G401 (cell line): ENCODE measurements at regions not wholly inside any gene's neighbourhood (a gene's known extent, or its start where the extent isn't known, plus 50 kb on each side); places are given as distances from the start of the nearest gene placed in this dataset.
"Not testable (repeated sequence)": the region's sequence is repeated elsewhere in the genome, so short reads cannot be mapped to it uniquely, and the experiment has no call there.

Experiments
- DNase-seq: peaks from one replicate; pipeline ENCODE4 v3.0.0-alpha.2; 2015; ENCODE audit warnings: low spot score
- in situ Hi-C: cut with HindIII; loops from 2 replicates; pipeline ENCODE4 v1.10.0; 2016; ENCODE audit warnings: low sequenced_read_pairs, mixed read lengths

DNA sequence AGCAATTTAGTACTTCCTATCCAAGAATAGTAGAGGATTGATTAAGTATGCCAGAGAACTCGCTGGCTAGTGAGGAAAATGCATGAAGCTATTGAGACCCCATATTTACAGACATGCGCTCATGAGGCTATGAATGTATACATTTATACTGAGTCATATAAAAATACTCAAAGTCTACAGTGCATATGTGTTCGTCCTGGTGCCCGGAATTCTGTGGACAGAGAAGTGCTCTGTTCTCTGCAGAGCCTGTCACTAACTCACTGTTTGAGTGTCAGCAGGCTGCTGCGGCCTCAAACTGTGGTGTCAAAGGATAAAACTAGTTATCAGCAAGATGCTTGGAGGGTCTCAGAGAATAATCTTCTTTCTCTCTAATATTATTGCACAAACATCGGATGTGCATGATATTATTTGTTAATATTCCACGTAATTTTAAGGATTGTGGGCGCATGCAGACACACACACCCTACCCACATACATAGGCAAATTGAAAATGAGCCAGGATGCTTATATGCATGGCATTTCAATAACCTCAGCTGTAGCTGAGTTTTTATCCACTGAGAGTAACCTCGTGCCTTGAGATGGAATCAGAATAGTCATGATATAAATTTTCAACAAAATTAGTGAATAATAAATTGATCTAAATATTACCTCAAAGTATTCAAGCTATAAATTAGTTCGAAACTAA, 50.0 kb upstream of the TSC22D2 start:
- in situ Hi-C loops, result no loop called here
- no peak for DNase-seq

- in situ Hi-C loops, result no loop called here
These were observed 51.0 kb upstream of the TSC22D2 start for GRCh38 chr3:150357140-150357539.

DNA sequence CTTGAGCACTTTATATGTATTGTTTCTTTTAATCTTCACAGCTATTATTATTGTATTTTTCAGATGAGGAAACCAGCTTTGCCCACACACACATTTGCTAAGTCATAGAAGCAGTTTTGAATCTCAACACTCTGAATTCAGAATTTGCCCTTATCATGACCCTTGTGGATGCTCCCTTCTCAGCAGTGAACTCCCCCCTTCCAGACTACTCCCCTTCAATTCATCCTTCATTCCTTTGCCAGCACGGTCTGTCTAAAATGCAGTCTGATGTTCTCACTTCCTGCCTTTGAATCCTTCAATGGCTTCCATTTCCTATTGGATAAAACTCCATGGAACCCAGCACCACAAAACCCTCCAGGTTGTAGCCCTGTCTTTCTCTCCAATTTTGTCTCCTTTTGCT, 52.5 kb upstream of the TSC22D2 start:
- no peak for DNase-seq
- in situ Hi-C loops, result no loop called here

More at GRCh38 chr3:150357140-150357539, 51.0 kb upstream of the TSC22D2 start:
- DNase-seq, result no peak

DNA sequence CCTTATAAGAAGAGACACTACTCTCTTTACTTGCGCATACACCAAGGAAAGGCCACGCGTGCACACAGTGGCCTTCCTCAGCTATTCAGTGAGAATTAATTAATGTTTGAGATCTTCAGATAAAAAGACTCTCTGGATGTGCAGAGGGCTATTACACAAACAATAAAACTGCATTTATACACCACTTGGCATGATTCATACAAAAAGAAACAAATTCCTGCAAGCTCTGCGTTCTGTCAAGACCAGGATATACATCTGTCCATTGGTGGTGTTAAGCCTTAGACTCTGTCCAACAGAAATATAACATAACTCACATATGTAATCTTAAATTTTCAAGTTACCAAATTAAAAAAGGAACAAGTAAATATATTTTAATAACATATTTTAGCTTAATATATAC, 55.2 kb upstream of the TSC22D2 start:
- in situ Hi-C loops, result no loop called here
- DNase-seq, result no peak

- in situ Hi-C loops, result no loop called here
- no peak for DNase-seq
These were observed 56.7 kb upstream of the TSC22D2 start for GRCh38 chr3:150351398-150351797.

GRCh38 chr3:150349314-150350097, 58.6 kb upstream of the TSC22D2 start:
- in situ Hi-C loops, result no loop called here
- peak; percentile 30 for DNase-seq

GRCh38 chr3:150348500-150348899, 59.6 kb upstream of the TSC22D2 start:
- in situ Hi-C loops, result no loop called here
- DNase-seq, result no peak

- DNase-seq, result no peak
- in situ Hi-C loops, result no loop called here
These were observed 60.9 kb upstream of the TSC22D2 start for GRCh38 chr3:150346981-150347863.

GRCh38 chr3:150346266-150346665, 61.8 kb upstream of the TSC22D2 start:
- DNase-seq, result no peak
- in situ Hi-C loops, result no loop called here

DNA sequence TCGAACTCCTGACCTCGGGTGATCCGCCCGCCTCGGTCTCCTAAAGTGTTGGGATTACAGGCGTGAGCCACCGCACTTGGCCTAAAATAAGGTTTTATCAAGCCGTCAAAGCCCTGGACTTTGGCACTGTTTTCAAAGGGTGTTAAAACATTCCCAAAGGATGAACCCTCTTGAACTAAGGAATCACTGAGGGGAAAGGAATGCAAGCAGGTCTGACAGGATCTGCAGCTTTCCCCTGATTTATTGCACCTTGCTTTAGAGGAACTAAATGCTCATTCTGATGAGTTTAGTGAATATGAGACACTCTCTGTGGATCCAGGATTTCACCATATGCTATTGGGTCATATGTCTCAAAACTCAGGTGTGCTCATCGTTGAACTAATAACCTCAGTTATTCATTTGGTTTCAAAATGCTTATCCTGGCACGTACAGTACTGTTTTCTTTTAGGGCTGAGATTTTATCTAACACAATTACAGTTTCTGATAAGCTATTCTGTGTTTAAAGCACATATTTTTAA, 63.0 kb upstream of the TSC22D2 start:
- in situ Hi-C loops, result no loop called here
- no peak for DNase-seq

- in situ Hi-C loops, result no loop called here
- no peak for DNase-seq
These were observed 63.9 kb upstream of the TSC22D2 start for GRCh38 chr3:150344079-150344759.

GRCh38 chr3:150342896-150343467, 65.1 kb upstream of the TSC22D2 start:
- no peak for DNase-seq
- in situ Hi-C loops, result no loop called here

GRCh38 chr3:150341891-150342290, 66.2 kb upstream of the TSC22D2 start:
- DNase-seq, result no peak
- in situ Hi-C loops, result no loop called here

- DNase-seq, in situ Hi-C loops: not testable (repeated sequence)
These were observed 71.7 kb upstream of the TSC22D2 start for GRCh38 chr3:150336363-150336762.

DNA sequence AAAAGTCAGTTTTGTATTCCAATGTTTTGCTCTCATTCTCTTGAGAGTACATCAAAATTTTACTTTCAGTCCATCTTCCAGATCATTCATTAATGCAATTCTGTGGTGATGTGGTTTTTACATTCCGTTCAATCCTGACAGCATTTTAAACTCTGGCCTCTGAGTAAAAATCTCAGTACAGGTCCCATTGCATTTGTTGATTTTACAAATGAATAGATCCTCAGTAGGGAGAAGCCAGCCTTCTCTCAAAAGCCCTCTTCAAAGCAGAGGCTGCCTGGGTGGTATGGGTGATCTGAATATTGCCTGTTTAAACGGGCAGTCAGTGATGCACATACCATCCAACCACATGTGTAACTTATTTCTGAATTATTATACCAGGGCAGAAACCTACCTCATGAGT, 72.5 kb upstream of the TSC22D2 start:
- DNase-seq, result no peak
- in situ Hi-C loops, result no loop called here

DNA sequence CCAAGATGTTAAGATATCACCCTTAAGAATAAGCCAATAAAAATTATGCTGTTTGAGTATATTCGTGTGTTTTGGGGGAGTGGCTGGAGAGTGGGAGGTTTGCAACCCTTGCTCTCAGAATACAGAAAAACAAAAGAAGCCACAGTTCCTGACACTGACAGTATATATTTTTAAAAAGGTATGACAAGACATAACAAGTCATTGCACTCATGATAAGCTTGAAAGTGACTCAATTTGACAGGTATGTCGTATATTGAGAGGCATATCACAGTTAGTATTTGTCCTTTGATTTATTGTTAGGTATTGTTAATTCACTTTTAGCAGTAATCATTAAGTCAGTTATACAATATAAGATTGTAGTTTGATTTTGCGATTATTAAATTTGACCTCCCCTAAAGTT, 73.1 kb upstream of the TSC22D2 start:
- in situ Hi-C loops, result no loop called here
- no peak for DNase-seq

- no peak for DNase-seq
- in situ Hi-C loops, result no loop called here
These were observed 74.6 kb upstream of the TSC22D2 start for GRCh38 chr3:150333477-150333876.

DNA sequence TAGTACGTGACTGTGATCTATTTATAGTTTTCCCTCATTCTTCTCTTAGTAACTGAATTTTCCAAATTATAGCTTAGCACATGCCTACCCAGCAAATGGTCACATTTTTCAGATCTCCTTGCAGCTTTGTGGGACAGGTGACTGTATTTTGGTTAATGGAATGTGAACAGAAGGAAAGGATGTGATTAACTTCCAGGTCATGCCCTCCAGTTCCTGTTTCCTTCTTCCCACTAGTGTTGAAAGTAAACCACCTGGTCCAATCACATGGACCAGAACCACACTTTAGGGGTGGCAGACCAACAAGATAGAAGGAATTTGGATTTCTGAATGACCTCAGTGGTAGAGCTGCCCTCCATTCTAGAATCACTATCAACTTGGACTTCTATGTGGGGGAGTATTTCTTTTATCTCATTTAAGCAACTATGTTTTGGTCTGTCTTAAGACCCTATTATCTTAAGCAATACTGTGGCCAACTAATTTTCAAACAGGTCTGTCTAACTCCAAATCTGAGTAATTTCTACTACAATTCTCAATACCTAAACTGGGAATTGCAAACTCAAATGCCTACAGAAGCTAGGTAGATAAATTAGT, 76.0 kb upstream of the TSC22D2 start:
- in situ Hi-C loops, result no loop called here
- no peak for DNase-seq
